ENCODE measurements at regions not wholly inside any gene's neighbourhood (a gene's known extent, or its start where the extent isn't known, plus 50 kb on each side); places are given as distances from the start of the nearest gene placed in this dataset.
"Not testable (repeated sequence)": the region's sequence is repeated elsewhere in the genome, so short reads cannot be mapped to it uniquely, and the experiment has no call there.

DNA sequence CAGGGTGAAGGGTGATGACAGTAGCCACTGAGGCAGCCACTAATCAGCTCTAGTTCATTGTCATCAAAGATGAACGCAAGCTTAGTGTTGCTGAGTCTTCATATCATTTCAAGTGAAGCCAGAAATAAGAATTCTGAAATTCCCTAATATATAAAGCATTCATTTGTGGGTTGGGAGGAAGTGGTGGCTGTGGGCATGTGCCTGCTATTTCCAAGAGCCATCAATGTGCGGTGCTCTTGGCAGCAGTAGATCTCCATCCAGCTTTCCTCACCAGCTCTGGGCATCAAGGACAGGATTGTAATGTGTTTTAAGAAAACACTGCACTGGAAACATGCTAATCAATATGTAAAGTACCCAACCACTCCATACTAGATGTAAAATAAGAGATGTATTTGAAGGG lies 202.5 kb upstream of the AHR start:
- no peak for DNase-seq

DNA sequence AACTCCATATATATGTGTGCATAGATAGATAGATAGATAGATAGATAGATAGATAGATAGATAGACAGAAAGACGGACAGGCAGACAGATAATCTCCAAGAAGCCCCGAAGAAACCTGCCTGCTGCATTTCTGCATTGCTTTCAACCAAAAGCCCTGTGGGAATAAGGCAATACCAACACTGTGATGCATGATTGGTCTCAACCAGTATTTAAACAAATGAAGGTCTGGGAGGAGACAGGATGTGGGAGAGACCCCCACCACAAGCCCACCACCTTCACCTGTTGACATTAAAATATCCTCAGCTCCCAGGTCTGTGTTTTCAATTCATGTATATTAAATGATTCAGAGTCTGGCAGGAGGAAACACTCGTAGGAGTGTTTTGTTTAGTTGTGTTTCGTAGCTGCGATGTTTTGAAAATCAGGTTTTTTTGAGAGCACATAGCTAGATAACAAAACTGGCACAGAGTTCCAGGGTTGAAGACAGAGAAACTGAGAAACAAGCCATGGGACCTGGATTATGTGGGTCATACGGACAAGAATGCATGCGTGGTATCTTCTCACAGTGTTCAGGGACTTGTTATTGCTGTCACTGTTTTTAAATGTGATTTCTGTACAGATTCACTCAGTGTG lies 200.7 kb upstream of the AHR start:
- DNase-seq, result no peak

DNA sequence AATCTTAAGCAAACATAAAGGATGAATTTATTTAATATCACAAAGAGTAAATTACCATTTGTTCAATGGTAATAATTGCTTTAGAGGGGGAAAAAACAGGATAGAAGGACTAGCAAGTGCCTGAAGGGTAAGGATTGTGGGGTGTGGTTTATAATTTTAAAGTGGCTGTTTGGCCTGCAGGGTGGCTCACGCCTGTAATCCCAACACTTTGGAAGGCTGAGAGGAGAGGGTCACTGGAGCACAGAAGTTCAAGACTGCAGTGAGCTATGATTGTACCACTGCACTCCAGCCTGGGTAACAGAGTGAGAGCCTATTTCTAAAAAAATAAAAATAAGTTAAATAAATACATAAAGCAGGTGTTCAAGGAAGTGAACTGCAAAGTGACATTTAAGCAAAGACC lies 199.9 kb upstream of the AHR start:
- no peak for DNase-seq

DNA sequence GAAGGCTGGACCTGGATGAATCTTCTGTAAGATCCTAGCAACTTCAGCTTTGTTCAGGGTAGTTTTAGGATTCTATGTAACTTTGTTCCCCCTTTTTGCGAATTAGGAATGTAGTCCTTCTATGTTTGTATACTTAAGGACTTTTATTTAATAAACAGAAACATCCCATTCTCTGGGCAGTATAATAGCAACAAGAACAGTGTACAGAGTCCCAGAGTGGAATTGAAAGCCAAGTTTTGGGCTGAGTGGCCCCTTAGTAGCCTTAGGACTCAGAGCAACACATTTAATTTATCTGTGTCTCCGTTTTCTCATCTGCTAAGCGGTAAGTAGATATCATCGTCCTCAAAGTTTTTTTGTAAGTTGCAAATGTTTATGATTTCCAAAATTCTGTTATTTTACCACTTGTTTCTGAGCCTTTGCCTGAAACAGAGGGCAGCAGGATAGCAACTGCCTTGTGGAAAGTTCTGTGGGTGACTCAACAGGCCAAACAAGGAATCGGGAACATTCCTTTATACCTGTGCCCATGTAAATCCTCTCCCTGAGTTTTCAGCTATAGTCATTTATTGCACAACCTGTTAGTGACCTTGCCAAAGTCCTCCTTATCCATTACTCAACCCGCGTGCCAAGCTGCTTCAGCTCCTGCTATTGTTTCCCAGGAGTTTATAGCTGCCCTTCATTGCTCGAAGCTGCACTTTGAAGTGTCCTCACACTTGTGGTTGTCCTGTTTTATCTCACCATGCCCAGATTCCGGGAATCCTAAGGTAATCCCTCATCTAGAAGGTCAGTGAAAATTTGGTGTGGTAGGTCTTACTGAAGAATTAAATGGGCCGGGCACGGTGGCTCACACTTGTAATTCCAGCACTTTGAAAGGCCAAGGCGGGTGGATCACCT lies 199.1 kb upstream of the AHR start:
- peak; percentile 20 for DNase-seq

DNA sequence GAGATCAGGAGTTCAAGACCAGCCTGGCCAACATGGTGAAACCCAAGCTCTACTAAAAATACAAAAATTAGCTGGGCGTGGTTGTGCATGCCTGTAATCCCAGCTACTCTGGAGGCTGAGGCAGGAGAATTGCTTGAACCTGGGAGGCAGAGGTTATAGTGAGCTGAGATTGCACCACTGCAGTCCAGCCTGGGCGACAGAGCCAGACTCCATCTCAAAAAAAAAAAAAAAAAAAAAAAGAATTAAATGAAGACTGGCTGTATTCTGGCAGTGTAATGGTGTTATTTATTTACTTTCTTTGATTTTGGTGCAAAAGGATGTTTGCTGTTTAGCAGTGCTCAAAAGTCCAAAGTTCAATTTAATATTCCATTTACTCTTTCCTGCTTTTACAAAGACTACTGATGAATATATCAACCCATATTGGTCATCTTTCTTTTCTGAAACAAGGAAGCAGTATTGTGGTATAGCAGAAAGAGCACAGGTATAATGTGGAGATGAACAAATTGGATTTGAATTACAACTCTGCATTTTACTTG lies 198.4 kb upstream of the AHR start:
- not testable (repeated sequence) for DNase-seq

DNA sequence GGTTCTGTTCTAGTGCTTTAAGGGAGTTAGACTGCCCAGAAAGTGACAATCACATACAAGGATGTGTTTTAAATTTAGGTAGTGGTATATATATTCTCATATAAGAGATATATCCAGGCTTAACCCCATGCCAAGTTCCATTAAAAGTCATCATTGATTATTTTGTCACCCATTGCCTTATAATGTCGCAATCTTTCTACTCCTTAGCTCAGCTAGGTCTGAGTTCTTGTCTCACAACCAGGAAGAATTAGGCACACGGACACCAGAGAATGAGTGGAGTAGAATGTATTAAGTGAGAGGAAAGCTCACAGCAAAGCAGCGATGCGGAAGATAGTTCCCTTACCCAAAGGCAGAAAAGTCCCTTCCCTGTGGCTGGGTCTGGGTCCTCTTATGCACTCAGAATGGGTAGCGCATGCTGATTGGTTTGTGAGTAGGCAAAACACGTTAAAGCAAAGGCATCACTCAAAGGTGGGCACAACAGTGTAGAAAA lies 197.2 kb upstream of the AHR start:
- DNase-seq, result no peak

DNA sequence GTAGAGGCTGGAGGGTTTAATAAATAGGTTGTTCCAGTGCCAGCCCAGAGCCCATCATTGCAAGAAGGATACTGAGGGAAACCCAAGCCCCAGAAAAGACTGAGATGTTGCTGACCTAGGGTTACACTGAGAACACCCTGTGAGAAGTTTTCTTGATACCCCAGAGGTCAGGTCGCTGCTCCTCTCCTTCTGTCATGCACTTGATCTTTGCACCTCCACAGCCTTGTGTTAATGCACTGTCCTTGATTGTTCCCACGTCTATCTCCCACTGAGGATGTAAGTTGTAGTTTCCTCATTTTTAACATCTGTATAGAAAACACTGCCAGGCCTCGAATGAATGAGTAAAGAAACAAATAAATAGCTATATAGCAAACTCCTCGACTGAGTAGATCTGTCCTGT lies 195.3 kb upstream of the AHR start:
- DNase-seq, result no peak

DNA sequence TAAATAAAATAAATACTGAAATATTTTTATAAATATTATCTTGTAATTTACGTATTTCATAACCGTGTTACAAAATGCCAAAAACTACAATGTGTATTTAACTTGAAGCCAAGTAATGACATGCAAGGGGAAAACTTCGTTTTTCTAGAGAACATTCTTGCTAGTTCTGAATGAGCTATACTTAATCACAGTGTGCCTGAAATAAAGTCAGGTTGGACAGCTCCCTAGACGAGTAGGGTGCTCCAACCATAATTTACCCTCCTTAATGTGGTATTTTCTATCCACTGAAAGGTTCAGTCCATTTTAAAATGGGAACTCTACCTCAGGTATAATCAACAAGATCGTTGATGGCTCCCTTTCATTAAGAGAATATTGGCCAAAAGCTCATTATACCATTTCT lies 194.5 kb upstream of the AHR start:
- no peak for DNase-seq

DNA sequence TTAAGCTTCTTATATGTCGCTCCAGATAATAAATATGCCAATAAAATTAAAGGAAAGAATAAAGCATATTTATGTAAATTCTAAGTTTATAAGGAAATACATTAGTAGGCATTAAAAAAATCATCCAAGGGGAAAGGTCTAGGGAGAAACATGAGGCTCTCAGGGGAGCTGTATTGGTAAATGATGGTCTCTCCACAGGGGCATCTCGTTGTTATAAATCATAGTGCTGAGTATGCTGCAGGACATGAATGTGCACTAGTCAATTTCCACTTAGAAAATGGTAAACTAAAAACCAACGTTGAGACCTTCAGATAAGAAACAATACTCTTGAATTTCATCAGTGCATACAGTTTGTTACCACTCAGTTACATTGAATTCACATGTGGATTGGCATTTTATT lies 194.0 kb upstream of the AHR start:
- no peak for DNase-seq

DNA sequence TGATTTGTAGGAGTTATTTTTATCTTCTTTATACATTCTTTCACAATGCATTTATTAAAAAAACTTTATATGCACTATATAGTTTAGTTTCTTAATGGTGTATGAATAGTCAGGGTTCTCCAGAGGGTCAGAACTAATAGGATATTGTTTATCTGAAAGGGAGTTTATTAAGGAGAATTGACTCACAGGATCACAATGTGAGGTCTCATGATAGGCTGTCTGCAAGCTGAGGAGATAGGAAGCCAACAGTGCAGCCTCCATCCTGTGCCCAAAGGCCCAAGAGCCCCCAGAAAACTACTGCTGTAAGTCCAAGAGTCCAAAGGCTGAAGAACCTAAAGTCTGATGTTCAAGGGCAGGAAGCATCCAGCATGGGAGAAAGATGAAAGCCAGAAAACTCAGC lies 192.8 kb upstream of the AHR start:
- no peak for DNase-seq

DNA sequence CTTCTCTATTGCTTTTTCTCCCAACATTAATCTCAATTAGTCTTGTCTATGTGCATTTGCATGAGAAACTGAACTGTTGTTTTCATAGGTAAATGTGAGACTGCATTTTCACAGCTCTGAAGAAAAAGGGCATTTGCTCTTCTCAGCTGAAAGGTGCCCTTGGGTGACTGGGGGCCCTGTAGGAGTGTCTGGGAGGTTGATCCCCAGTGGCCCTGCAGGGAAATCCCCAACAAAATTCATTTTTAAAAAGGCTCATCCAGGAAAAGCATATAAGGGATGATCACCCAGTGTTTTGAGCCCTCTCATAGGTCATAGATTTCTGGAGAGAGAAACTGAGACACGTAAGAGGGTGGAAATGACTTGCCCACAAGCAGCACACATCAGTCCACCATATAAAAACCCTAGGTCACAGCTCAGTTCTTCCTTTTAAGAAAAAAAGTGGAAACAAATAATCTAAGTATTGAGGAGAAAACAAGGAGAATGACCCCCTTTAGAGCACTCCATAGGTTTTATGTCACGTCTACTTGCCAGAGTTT lies 190.3 kb upstream of the AHR start:
- DNase-seq, result no peak

DNA sequence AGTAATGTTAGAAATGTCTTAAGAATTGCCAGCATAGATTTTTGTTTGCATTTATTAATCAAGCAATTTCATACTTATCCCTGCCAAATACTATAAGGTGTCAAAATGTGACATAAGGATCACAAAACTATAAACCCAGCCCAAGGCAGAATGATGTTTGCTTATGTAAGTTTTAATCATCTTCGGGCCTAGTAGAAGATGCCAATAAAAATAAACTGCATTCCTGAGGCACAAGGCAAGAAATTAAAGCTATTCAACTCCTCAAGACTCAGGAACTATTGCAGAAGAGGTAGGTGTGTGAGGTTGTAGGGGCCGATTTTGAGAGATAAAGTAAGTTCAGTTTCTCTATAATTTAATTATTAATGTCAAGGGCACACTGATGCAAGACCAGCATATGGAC lies 189.4 kb upstream of the AHR start:
- peak; percentile 38 for DNase-seq

DNA sequence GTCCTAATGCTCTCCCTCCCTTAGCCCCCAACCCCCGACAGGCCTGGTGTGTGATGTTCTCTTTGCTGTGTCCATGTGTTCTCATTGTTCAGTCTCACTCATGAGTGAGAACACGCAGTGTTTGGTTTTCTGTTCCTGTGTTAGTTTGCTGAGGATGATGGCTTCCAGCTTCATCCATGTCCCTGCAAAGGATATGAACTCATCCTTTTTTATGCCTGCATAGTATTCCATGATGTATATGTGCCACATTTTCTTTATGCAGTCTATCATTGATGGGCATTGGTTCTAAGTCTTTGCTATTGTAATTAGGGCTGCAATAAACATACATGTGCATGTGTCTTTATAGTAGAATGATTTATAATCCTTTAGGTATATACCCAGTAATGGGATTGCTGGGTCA lies 184.7 kb upstream of the AHR start:
- DNase-seq, result not testable (repeated sequence)

DNA sequence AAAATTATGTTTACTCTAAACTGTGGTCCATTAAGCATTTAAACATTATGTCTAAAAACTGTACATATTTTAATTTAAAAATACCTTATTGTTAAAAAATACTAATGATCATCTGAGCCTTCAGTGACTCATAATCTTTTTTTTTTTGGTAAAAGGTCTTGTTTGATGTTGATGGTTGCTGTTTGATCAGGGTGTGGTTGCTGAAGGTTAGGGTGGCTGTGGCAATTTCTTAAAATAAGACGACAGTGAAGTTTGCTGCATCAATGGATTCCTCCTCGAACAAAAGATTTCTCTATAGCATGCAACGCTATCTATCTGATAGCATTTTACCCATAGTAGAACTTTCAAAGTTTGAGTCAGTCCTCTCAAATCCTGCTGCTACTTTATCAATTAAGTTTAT lies 180.0 kb upstream of the AHR start:
- DNase-seq, result no peak

DNA sequence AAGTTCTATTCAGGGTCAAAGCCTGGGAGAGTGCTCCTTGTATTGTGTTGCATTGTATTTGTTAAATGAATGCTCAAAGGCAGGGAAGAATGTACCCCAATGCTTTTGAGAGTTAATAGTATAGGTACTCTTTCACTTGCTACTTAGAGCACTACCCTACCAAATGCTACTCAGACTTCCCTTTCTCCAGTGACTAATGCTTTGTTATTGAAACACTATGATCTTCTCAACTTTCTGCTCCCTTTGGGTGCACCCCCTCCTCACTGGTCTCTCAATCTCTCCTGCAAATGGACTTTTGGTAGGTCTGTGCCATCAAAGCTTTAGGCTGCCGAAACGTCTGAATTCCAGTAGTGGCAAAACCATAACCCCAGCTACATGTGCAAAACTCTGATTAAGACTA lies 177.7 kb upstream of the AHR start:
- no peak for DNase-seq

DNA sequence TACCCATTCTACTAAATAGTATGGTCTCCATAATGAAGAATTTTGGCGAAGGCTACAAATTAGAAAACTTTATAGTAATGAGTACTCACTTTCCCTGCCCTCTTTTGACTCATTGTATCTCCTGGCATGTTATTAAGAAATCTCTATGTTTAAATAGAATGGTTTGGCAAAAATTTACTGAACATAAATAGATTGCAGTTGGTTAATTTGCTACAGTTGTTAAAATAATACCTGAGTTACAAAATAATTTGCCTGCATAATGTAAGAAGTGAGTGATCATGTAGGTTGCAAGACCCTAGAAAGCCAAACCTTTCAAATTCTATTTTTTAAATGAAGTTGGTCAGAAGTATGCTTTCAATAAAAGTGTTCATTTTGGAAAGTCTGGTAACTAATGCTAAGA lies 176.8 kb upstream of the AHR start:
- DNase-seq, result no peak

DNA sequence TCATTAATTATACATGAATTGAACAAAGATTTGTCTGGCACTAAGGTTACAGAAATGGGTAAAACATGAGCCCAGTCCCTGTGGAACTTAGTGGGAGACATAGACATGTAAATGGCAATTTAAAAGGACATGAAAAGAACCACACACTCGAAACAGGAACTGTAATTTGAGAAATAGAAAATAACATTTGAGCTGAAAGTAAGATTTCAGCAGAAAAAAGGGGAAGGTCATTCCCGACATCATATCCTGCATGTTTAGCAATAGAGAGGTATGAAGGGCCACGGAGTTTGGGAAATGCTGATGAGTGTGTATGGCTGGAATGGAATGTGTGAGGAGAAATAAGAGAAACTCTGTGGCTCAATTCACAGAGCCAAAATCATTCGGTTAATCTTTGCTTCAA lies 175.4 kb upstream of the AHR start:
- DNase-seq, result peak; percentile 84

DNA sequence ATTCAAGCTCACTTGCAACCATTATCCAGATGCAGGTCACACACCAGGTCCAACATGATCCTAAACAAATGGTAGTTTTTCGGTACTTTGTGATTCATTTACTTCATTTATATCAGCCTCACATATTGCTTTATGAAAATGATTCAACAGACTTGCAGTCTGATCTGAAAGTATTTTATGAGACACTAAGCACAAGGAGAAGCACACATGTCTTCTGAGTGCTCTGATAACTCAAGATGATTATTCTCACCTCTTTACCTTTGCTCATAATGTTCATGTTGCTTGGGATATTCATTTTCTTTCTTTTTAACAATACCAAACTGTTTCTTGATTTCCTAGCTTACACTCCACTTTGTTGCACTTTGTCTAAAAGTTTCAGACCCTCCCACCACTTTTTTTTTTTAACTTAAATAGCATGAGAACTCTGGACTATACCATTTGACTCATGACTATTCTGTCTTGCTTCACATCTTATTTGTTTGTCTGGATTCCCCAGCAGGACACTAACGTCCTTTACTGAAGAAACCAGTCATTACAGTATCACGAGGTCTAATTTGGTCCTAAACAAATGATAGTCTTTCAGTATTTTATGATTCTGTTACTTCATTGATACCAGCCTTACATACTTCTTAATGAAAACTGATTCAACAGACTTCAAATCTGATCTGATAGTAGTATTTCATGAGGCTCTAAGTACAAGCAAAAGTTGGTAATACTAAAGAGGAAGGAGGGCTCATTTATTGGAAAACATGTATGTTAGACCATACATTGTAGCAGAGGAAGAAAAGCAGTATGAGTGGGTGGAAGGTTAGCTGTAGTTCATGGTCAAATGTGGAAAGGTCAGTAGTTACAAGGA lies 171.8 kb upstream of the AHR start:
- DNase-seq, result no peak

DNA sequence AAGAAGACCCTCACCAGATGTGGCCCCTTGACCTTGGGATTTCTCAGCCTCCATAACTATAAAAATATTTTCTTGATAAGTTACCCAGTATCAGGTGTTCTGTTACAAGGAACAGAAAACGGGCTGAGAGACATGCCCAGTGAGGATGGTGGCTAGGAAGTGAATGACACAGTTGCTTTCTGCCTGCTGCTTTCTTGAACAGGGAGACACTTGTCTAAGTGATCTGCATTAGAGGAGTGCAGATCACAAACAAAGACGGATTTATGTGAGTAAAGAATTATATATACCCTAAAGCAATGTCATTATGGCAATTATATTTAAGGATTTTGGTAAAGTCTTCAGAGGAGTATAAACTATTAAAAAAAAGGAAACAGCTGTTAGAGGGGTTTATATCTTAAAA lies 169.2 kb upstream of the AHR start:
- no peak for DNase-seq

DNA sequence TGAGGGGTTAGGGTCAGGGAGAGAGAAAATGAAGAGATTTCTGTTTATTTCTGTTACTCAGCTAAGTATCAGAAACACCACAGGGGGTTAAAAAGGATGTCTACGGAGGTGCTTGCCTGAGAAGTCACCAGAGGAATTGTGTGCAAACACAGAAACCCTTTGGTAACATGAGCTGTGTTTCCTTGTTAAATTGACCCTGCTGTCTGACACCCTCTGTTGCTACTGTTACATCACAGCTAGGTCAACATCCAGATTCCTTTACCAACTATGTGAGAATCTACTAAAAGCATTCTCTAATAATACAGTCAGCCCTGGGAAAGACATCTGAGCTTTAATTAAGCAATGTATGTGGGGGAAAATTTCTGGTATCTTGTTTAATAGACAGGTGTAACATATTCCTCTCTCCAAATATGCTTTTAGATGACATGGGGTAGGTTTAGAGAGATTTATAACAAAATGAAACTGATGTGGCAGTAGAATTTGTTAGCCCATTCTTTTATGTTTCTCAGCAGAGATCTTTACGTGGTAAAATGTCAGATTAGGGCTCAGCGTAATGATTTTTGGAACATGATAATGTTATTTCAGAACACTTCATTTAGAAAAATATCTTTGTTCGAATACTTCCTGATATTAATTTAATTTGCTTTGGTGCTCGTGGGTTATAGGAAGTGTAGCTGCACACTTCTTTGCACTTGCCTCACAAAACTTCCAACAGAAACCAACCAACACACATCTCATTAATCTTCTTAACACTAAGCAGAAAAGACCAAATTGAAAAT lies 168.0 kb upstream of the AHR start:
- DNase-seq, result peak; percentile 55

DNA sequence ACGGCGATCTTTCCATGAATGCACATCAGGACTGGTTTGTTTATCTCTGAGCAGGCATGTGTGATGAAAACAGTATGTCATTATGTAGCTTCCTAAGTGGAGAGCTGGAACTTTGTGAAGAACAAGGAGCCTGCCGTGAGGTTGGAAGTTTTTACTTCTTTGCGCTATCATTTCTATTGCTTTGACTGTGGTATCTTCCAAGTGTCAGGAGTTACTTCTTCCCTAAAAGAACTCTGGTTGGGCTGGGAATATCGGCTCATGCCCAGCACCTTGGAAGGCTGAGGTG lies 167.4 kb upstream of the AHR start:
- DNase-seq, result no peak

DNA sequence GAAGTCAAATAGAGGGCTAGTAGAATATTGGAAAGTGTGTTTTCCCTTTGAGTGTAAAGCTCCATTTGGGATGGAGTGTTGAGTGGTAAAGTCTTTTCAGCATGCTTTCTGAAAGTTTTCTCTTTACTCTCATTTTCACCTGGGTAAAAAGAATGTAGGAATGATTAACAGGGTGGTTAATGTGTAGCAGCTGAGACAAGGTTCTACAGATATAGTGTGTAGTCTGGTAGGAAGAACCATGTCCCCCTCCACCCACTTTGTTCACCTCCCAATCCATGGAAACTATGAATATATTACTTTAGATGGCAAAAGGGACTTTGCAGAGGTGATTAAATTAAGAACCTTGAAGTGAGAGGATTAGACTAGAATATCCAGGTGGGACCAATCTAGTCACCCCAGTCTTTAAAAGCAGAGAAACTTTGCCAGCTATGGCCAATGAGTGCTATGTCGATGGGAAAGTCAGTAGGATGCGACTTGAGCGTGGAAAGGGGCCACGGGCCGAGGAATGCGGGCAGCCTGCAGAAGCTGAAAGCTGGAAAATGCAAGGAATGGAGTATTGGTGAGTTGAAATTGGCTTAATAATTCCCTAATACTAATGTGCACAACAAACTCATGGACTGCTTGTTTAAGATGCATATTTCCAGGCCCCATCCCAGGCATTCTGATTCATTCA lies 166.3 kb upstream of the AHR start:
- DNase-seq, result no peak
